ENCODE measurements at regions not wholly inside any gene's neighbourhood (a gene's known extent, or its start where the extent isn't known, plus 50 kb on each side); places are given as distances from the start of the nearest gene placed in this dataset.

- POLR2A ChIA-PET: no interaction called here
Measured at GRCh38 chr2:139872503-139872902, 1092.3 kb upstream of the NXPH2 start.

GRCh38 chr2:139872032-139872431 lies 1091.8 kb upstream of the NXPH2 start:
- ChIA-PET POLR2A (no interaction called here), CTCF (no interaction called here)
- H3K4me3 ChIP-seq (ENCODE audit: low read depth, low read length): no peak overlapping the region
- no peak for DNase-seq (ENCODE audit: low read depth, low spot score)
- no peak for TF ChIP-seq CTCF (IDR thresholded peaks at IDR 0.05; ENCODE audit: insufficient read depth, low read length, missing control alignments)

More at GRCh38 chr2:139872503-139872902, 1092.3 kb upstream of the NXPH2 start:
- CTCF ChIA-PET: no interaction called here
- no peak for TF ChIP-seq CTCF (IDR thresholded peaks at IDR 0.05; ENCODE audit: insufficient read depth, low read length, missing control alignments)
- no peak for DNase-seq (ENCODE audit: low read depth, low spot score)
- no peak overlapping the region for H3K4me3 ChIP-seq (ENCODE audit: low read depth, low read length)

GRCh38 chr2:139867601-139868226 lies 1087.5 kb upstream of the NXPH2 start:
- H3K4me3 ChIP-seq (ENCODE audit: low read depth, low read length): no peak overlapping the region
- POLR2A ChIA-PET: no interaction called here
- DNase-seq (ENCODE audit: low read depth, low spot score): no peak
- no peak for TF ChIP-seq CTCF (IDR thresholded peaks at IDR 0.05; ENCODE audit: insufficient read depth, low read length, missing control alignments)
- CTCF ChIA-PET: no interaction called here

- no peak for DNase-seq (ENCODE audit: low read depth, low spot score)
- H3K4me3 ChIP-seq (ENCODE audit: low read depth, low read length): no peak overlapping the region
- TF ChIP-seq CTCF (IDR thresholded peaks at IDR 0.05; ENCODE audit: insufficient read depth, low read length, missing control alignments): no peak
- CTCF ChIA-PET: no interaction called here
- POLR2A ChIA-PET: no interaction called here
Measured at GRCh38 chr2:139864821-139865302, 1084.7 kb upstream of the NXPH2 start.

- no peak for DNase-seq (ENCODE audit: low read depth, low spot score)
- H3K4me3 ChIP-seq (ENCODE audit: low read depth, low read length): no peak overlapping the region
- no peak for TF ChIP-seq CTCF (IDR thresholded peaks at IDR 0.05; ENCODE audit: insufficient read depth, low read length, missing control alignments)
- POLR2A ChIA-PET: no interaction called here
- CTCF ChIA-PET: no interaction called here
Measured at GRCh38 chr2:139854769-139855483, 1074.7 kb upstream of the NXPH2 start.

- no peak overlapping the region for H3K4me3 ChIP-seq (ENCODE audit: low read depth, low read length)
- TF ChIP-seq CTCF (IDR thresholded peaks at IDR 0.05; ENCODE audit: insufficient read depth, low read length, missing control alignments): no peak
- POLR2A ChIA-PET: no interaction called here
- CTCF ChIA-PET: no interaction called here
- no peak for DNase-seq (ENCODE audit: low read depth, low spot score)
Measured at GRCh38 chr2:139850254-139850890, 1070.2 kb upstream of the NXPH2 start.

Data from AG04449 (cell line).